ENCODE measurements at regions not wholly inside any gene's neighbourhood (a gene's known extent, or its start where the extent isn't known, plus 50 kb on each side); places are given as distances from the start of the nearest gene placed in this dataset.
"Not testable (repeated sequence)": the region's sequence is repeated elsewhere in the genome, so short reads cannot be mapped to it uniquely, and the experiment has no call there.

DNA sequence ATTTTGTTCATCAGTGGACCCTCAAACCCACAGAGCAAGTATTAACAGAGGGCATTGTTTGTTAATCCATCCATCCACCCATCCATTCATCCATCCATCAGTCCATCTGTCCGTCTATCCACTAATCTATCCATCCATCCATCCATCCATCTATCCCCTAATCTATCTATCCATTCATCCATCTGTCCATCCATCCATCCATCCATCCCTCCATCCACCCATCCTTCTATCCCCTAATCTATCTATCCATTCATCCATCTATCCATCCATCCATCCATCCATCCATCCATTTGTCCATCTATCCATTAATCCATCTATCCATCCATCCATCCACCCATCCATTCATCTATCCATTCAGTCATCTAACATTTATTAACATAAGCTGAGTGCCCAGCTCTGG, 307.3 kb downstream of the MIAT start:
- intact Hi-C loops (cut with DNase I): no loop called here
- Histone ChIP-seq H3K36me3 (no peaks in the 10 kb centered on the region), H3K4me1 (no peaks in the 10 kb centered on the region), H3K9me3 (no peaks in the 10 kb centered on the region), H3K4me3 (no peak overlapping the region), H3K27me3 (no peaks in the 10 kb centered on the region), H3K27ac (no peak overlapping the region)
- TF ChIP-seq CTCF (IDR thresholded peaks at IDR 0.05): no peak
- ATAC-seq (no peak), DNase-seq (no peak)

DNA sequence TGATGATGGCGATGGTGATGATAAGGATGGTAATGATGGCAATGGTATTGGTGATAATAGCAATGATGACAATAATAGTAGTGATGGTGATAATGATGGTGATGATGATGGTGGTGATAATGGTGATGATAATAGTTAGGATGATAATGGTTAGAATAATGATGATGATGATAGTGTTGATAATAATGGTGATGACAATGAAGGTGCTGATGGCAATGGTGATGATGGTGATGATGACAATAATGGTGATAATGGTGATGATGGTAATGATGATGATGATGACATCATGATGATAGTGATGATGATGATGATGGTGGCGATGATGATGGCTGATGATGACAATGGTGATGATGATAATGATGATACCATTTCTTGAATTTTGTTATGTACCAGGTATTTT, 309.9 kb downstream of the MIAT start:
- Histone ChIP-seq H3K4me1 (no peaks in the 10 kb centered on the region), H3K36me3 (no peaks in the 10 kb centered on the region), H3K9me3 (no peaks in the 10 kb centered on the region), H3K27me3 (no peaks in the 10 kb centered on the region), H3K27ac (no peak overlapping the region), H3K4me3 (no peak overlapping the region)
- intact Hi-C loops (cut with DNase I): no loop called here
- TF ChIP-seq CTCF (IDR thresholded peaks at IDR 0.05): no peak
- ATAC-seq: no peak
- DNase-seq: no peak

- Histone ChIP-seq H3K4me3 (no peak overlapping the region), H3K36me3 (no peaks in the 10 kb centered on the region), H3K27me3 (no peaks in the 10 kb centered on the region), H3K4me1 (no peaks in the 10 kb centered on the region), H3K9me3 (no peaks in the 10 kb centered on the region), H3K27ac (no peak overlapping the region)
- TF ChIP-seq CTCF (IDR thresholded peaks at IDR 0.05): no peak
- ATAC-seq (no peak), DNase-seq (no peak)
- intact Hi-C loops (cut with DNase I): no loop called here
Measured at GRCh38 chr22:26968859-26969523, 311.6 kb downstream of the MIAT start.

DNA sequence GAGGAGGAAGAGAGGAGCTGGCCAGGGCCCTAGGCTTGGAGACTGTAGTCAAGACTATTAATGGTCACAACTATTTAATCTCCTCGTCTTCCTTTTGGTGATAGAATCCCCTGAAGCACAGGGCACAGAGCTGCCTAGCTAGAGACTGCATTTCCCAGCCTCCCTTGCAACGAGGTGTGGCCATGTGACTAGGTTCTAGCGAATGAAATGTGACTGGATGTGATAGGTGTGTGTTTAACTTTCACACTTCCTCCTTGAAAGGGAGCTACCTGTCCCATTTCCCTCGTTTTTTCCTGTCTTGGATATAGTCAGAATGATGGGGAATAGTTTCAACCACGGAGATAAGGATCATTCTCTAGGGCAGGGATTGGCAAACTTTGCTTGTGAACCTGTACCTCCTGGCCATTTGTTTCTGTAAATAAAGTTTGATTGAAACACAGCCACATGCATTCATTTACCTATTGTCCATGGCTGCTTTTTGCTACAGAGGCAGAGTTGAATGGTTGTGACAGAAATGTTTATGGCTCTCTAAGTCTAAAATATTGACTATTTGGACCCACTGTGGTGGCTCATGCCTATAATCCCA, 313.5 kb downstream of the MIAT start:
- ATAC-seq (no peak), DNase-seq (no peak)
- no peaks in the 10 kb centered on the region for H3K36me3 ChIP-seq
- intact Hi-C loops (cut with DNase I): no loop called here
- H3K4me1 ChIP-seq: no peaks in the 10 kb centered on the region
- H3K4me3 ChIP-seq: no peak overlapping the region
- no peaks in the 10 kb centered on the region for H3K9me3 ChIP-seq
- H3K27ac ChIP-seq: no peak overlapping the region
- H3K27me3 ChIP-seq: no peaks in the 10 kb centered on the region
- no peak for TF ChIP-seq CTCF (IDR thresholded peaks at IDR 0.05)

GRCh38 chr22:26972286-26972685, 314.9 kb downstream of the MIAT start:
- Histone ChIP-seq H3K4me3 (no peak overlapping the region), H3K9me3 (no peaks in the 10 kb centered on the region), H3K4me1 (no peaks in the 10 kb centered on the region), H3K36me3 (no peaks in the 10 kb centered on the region), H3K27ac (no peak overlapping the region), H3K27me3 (no peaks in the 10 kb centered on the region)
- DNase-seq: no peak
- no peak for ATAC-seq
- intact Hi-C loops (cut with DNase I): no loop called here
- TF ChIP-seq CTCF (IDR thresholded peaks at IDR 0.05): no peak

GRCh38 chr22:26972915-26973314, 315.5 kb downstream of the MIAT start:
- H3K9me3 ChIP-seq; H3K27me3 ChIP-seq; H3K36me3 ChIP-seq; H3K27ac ChIP-seq; ATAC-seq; intact Hi-C loops (cut with DNase I); H3K4me1 ChIP-seq; H3K4me3 ChIP-seq; DNase-seq: not testable (repeated sequence)
